ENCODE measurements at regions not wholly inside any gene's neighbourhood (a gene's known extent, or its start where the extent isn't known, plus 50 kb on each side); places are given as distances from the start of the nearest gene placed in this dataset.
"Not testable (repeated sequence)": the region's sequence is repeated elsewhere in the genome, so short reads cannot be mapped to it uniquely, and the experiment has no call there.

- ATAC-seq (no peak), DNase-seq (ENCODE audit: low spot score) (no peak)
- intact Hi-C loops (cut with DNase I), result no loop called here
Observed at GRCh38 chr12:67789266-67789665, 140.7 kb downstream of the DYRK2 start.

GRCh38 chr12:67790660-67791059, 142.1 kb downstream of the DYRK2 start:
- no peak for ATAC-seq
- no peak for DNase-seq (ENCODE audit: low spot score)
- intact Hi-C loops (cut with DNase I), result no loop called here

GRCh38 chr12:67791362-67791761, 142.8 kb downstream of the DYRK2 start:
- ATAC-seq; DNase-seq (ENCODE audit: low spot score); intact Hi-C loops (cut with DNase I): not testable (repeated sequence)

- intact Hi-C loops (cut with DNase I), result no loop called here
Observed at GRCh38 chr12:67792185-67792584, 143.6 kb downstream of the DYRK2 start.

GRCh38 chr12:67794161-67794560, 145.6 kb downstream of the DYRK2 start:
- ATAC-seq (no peak), DNase-seq (ENCODE audit: low spot score) (no peak)
- intact Hi-C loops (cut with DNase I), result no loop called here

More at GRCh38 chr12:67792185-67792584, 143.6 kb downstream of the DYRK2 start:
- ATAC-seq, result no peak
- no peak for DNase-seq (ENCODE audit: low spot score)

GRCh38 chr12:67795236-67795635, 146.7 kb downstream of the DYRK2 start:
- DNase-seq (ENCODE audit: low spot score), result no peak
- intact Hi-C loops (cut with DNase I), result no loop called here
- ATAC-seq, result no peak

- DNase-seq (ENCODE audit: low spot score) (no peak), ATAC-seq (no peak)
- intact Hi-C loops (cut with DNase I), result no loop called here
Observed at GRCh38 chr12:67797185-67797741, 148.7 kb downstream of the DYRK2 start.

- ATAC-seq, result no peak
- no peak for DNase-seq (ENCODE audit: low spot score)
- intact Hi-C loops (cut with DNase I), result no loop called here
Observed at GRCh38 chr12:67797753-67798152, 149.2 kb downstream of the DYRK2 start.

- intact Hi-C loops (cut with DNase I), result no loop called here
- ATAC-seq (no peak), DNase-seq (ENCODE audit: low spot score) (no peak)
Observed at GRCh38 chr12:67798768-67799167, 150.2 kb downstream of the DYRK2 start.

- ATAC-seq (no peak), DNase-seq (ENCODE audit: low spot score) (no peak)
- intact Hi-C loops (cut with DNase I), result no loop called here
Observed at GRCh38 chr12:67802731-67803130, 154.2 kb downstream of the DYRK2 start.

GRCh38 chr12:67803278-67803993, 154.9 kb downstream of the DYRK2 start:
- ATAC-seq, result no peak
- no peak for DNase-seq (ENCODE audit: low spot score)
- intact Hi-C loops (cut with DNase I), result no loop called here

- intact Hi-C loops (cut with DNase I), result no loop called here
- ATAC-seq, result no peak
- no peak for DNase-seq (ENCODE audit: low spot score)
Observed at GRCh38 chr12:67804168-67804567, 155.6 kb downstream of the DYRK2 start.

GRCh38 chr12:67807814-67808213, 159.3 kb downstream of the DYRK2 start:
- intact Hi-C loops (cut with DNase I), result no loop called here
- no peak for ATAC-seq
- no peak for DNase-seq (ENCODE audit: low spot score)

GRCh38 chr12:67810166-67810565, 161.6 kb downstream of the DYRK2 start:
- ATAC-seq (no peak), DNase-seq (ENCODE audit: low spot score) (no peak)
- intact Hi-C loops (cut with DNase I), result no loop called here

GRCh38 chr12:67811437-67812361, 163.2 kb downstream of the DYRK2 start:
- intact Hi-C loops (cut with DNase I), result no loop called here
- ATAC-seq (no peak), DNase-seq (ENCODE audit: low spot score) (no peak)

GRCh38 chr12:67813456-67813904, 164.9 kb downstream of the DYRK2 start:
- DNase-seq (ENCODE audit: low spot score) (no peak), ATAC-seq (no peak)
- intact Hi-C loops (cut with DNase I), result no loop called here

- DNase-seq (ENCODE audit: low spot score), result no peak
- intact Hi-C loops (cut with DNase I), result no loop called here
- ATAC-seq, result no peak
Observed at GRCh38 chr12:67816269-67816668, 167.7 kb downstream of the DYRK2 start.

GRCh38 chr12:67818459-67818903, 169.9 kb downstream of the DYRK2 start:
- no peak for DNase-seq (ENCODE audit: low spot score)
- intact Hi-C loops (cut with DNase I), result no loop called here
- no peak for ATAC-seq

GRCh38 chr12:67819902-67820301, 169.3 kb upstream of the IFNG-AS1 start:
- ATAC-seq (no peak), DNase-seq (ENCODE audit: low spot score) (no peak)
- intact Hi-C loops (cut with DNase I), result no loop called here

- intact Hi-C loops (cut with DNase I), result no loop called here
- ATAC-seq (no peak), DNase-seq (ENCODE audit: low spot score) (no peak)
Observed at GRCh38 chr12:67820694-67821093, 168.6 kb upstream of the IFNG-AS1 start.

Data from sciatic nerve (tissue), 2 donors.